ENCODE measurements at regions not wholly inside any gene's neighbourhood (a gene's known extent, or its start where the extent isn't known, plus 50 kb on each side); places are given as distances from the start of the nearest gene placed in this dataset.

- POLR2A ChIA-PET (ENCODE audit: low non-redundant PET) = no interaction called here
- Histone ChIP-seq H3K27me3 (replicated peaks; ENCODE audit: insufficient read depth, low read depth, low read length, poor library complexity) (no peaks in the 10 kb centered on the region), H3K36me3 (ENCODE audit: insufficient read depth, low read length, poor library complexity, severe bottlenecking) (no peaks in the 10 kb centered on the region), H3K9me3 (ENCODE audit: low read depth, low read length, poor library complexity, severe bottlenecking) (peaks cover 4% of the 10 kb centered on the region), H3K4me1 (ENCODE audit: insufficient read depth, low read length, poor library complexity, severe bottlenecking) (no peaks in the 10 kb centered on the region), H3K4me3 (ENCODE audit: low read depth, low read length, poor library complexity, severe bottlenecking) (no peak overlapping the region), H3K27ac (ENCODE audit: low read depth, low read length, poor library complexity, severe bottlenecking) (no peak overlapping the region)
- CTCF ChIA-PET = no interaction called here
- DNase-seq (ENCODE audit: low spot score) = no peak
- TF ChIP-seq CTCF (conservative IDR thresholded peaks at IDR 0.05; ENCODE audit: low read depth, low read length) = no peak
- no peak for TF ChIP-seq EZH2 (IDR thresholded peaks at IDR 0.05; ENCODE audit: borderline replicate concordance, low read depth, low read length, poor library complexity, severe bottlenecking)
- intact Hi-C loops (cut with micrococcal nuclease; ENCODE audit: unreplicated experiment) = no loop called here
- BruUV-seq (replicated peaks) = no TSS peak
Measured at GRCh38 chr21:17185674-17186073, 327.2 kb upstream of the CXADR start.

- Histone ChIP-seq H3K36me3 (ENCODE audit: insufficient read depth, low read length, poor library complexity, severe bottlenecking) (no peaks in the 10 kb centered on the region), H3K27me3 (replicated peaks; ENCODE audit: insufficient read depth, low read depth, low read length, poor library complexity) (no peaks in the 10 kb centered on the region), H3K9me3 (ENCODE audit: low read depth, low read length, poor library complexity, severe bottlenecking) (peaks cover 14% of the 10 kb centered on the region), H3K4me1 (ENCODE audit: insufficient read depth, low read length, poor library complexity, severe bottlenecking) (no peaks in the 10 kb centered on the region), H3K27ac (ENCODE audit: low read depth, low read length, poor library complexity, severe bottlenecking) (no peak overlapping the region), H3K4me3 (ENCODE audit: low read depth, low read length, poor library complexity, severe bottlenecking) (no peak overlapping the region)
- TF ChIP-seq EZH2 (IDR thresholded peaks at IDR 0.05; ENCODE audit: borderline replicate concordance, low read depth, low read length, poor library complexity, severe bottlenecking) (no peak), CTCF (conservative IDR thresholded peaks at IDR 0.05; ENCODE audit: low read depth, low read length) (no peak)
- POLR2A ChIA-PET (ENCODE audit: low non-redundant PET) = no interaction called here
- intact Hi-C loops (cut with micrococcal nuclease; ENCODE audit: unreplicated experiment) = loop anchor here (10.0 kb wide), 1 partner anchor 435 kb away; no protein-coding TSS in a partner anchor
- BruUV-seq (replicated peaks) = no TSS peak
- CTCF ChIA-PET = no interaction called here
- DNase-seq (ENCODE audit: low spot score) = no peak
Measured at GRCh38 chr21:17189963-17190362, 322.9 kb upstream of the CXADR start.

DNA sequence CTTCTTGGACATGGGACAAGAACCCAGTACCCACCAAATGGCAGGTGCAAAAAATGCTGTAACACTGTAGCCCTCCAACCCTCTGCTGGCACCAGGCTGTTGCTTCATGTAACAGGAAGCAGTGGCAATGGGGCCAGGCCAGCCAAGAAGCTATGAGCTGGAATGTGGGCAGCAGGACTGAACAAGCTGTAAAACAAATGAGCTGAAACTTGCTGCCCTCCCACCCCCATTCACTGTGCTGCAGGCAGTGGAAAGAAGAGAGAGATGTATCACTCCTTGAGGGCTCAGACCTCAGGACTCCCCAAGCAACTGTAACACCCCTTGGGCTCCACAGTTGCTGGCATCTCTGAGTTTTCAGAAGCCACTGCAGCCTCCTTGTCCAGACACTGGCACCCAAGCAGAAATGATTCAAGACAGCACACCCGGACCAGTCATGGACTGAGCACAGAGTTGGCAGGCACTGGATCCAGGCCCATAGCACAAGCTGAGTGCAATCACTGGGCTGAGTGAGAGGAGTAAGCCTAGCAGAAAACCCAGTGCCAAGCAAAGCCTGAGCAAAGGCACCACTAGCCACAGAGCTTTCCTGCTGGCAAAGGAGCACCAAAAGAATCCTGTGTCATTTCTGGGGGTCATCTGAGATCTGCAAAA is 321.4 kb upstream of the CXADR start:
- no TSS peak for BruUV-seq (replicated peaks)

DNA sequence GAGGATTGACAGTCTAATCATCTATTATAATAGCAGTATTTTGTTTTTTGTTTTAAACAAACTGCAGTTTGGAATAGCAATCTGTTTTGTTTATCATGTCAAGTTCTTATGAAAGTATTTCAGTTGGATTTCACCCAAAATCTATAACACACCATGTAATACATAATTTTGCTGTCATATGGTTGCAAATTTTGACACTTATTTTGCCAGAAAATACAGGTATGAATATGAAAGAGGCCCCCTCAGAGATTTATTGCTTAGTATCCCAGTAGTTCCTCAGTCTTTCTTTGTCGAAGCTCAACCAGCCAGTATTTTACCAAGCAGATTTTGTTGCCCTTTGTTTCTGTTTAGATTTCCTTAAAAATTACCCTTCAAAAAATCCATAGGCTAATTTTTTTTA is 317.5 kb upstream of the CXADR start:
- peaks cover 8% of the 10 kb centered on the region for H3K4me1 ChIP-seq (ENCODE audit: insufficient read depth, low read length, poor library complexity, severe bottlenecking)
- no TSS peak for BruUV-seq (replicated peaks)
- ChIA-PET POLR2A (ENCODE audit: low non-redundant PET) (no interaction called here), CTCF (no interaction called here)
- H3K36me3 ChIP-seq (ENCODE audit: insufficient read depth, low read length, poor library complexity, severe bottlenecking) = no peaks in the 10 kb centered on the region
- no peak overlapping the region for H3K4me3 ChIP-seq (ENCODE audit: low read depth, low read length, poor library complexity, severe bottlenecking)
- intact Hi-C loops (cut with micrococcal nuclease; ENCODE audit: unreplicated experiment) = loop anchor here (10.0 kb wide), 1 partner anchor 441 kb away; no protein-coding TSS in a partner anchor
- TF ChIP-seq CTCF (conservative IDR thresholded peaks at IDR 0.05; ENCODE audit: low read depth, low read length) = no peak
- no peak for TF ChIP-seq EZH2 (IDR thresholded peaks at IDR 0.05; ENCODE audit: borderline replicate concordance, low read depth, low read length, poor library complexity, severe bottlenecking)
- H3K27me3 ChIP-seq (replicated peaks; ENCODE audit: insufficient read depth, low read depth, low read length, poor library complexity) = no peaks in the 10 kb centered on the region
- H3K9me3 ChIP-seq (ENCODE audit: low read depth, low read length, poor library complexity, severe bottlenecking) = peaks cover 18% of the 10 kb centered on the region
- H3K27ac ChIP-seq (ENCODE audit: low read depth, low read length, poor library complexity, severe bottlenecking) = peak overlapping the region; percentile 87
- DNase-seq (ENCODE audit: low spot score) = no peak

More for the DNA sequence above, 321.4 kb upstream of the CXADR start:
- H3K9me3 ChIP-seq (ENCODE audit: low read depth, low read length, poor library complexity, severe bottlenecking) = peaks cover 20% of the 10 kb centered on the region
- intact Hi-C loops (cut with micrococcal nuclease; ENCODE audit: unreplicated experiment) = loop anchor here (10.0 kb wide), 1 partner anchor 437 kb away; no protein-coding TSS in a partner anchor
- DNase-seq (ENCODE audit: low spot score) = no peak
- peaks cover 3% of the 10 kb centered on the region for H3K4me1 ChIP-seq (ENCODE audit: insufficient read depth, low read length, poor library complexity, severe bottlenecking)
- ChIA-PET CTCF (no interaction called here), POLR2A (ENCODE audit: low non-redundant PET) (no interaction called here)
- no peaks in the 10 kb centered on the region for H3K27me3 ChIP-seq (replicated peaks; ENCODE audit: insufficient read depth, low read depth, low read length, poor library complexity)
- no peak overlapping the region for H3K4me3 ChIP-seq (ENCODE audit: low read depth, low read length, poor library complexity, severe bottlenecking)
- no peak for TF ChIP-seq EZH2 (IDR thresholded peaks at IDR 0.05; ENCODE audit: borderline replicate concordance, low read depth, low read length, poor library complexity, severe bottlenecking)
- H3K27ac ChIP-seq (ENCODE audit: low read depth, low read length, poor library complexity, severe bottlenecking) = no peak overlapping the region
- no peaks in the 10 kb centered on the region for H3K36me3 ChIP-seq (ENCODE audit: insufficient read depth, low read length, poor library complexity, severe bottlenecking)

Data from A673 (cell line).